ENCODE measurements at regions not wholly inside any gene's neighbourhood (a gene's known extent, or its start where the extent isn't known, plus 50 kb on each side); places are given as distances from the start of the nearest gene placed in this dataset.

GRCh38 chr16:86186313-86186712, 287.4 kb downstream of the IRF8 start:
- no peak for DNase-seq

GRCh38 chr16:86189934-86190333, 291.0 kb downstream of the IRF8 start:
- no peak for DNase-seq

GRCh38 chr16:86191663-86192062, 292.7 kb downstream of the IRF8 start:
- DNase-seq = no peak

DNA sequence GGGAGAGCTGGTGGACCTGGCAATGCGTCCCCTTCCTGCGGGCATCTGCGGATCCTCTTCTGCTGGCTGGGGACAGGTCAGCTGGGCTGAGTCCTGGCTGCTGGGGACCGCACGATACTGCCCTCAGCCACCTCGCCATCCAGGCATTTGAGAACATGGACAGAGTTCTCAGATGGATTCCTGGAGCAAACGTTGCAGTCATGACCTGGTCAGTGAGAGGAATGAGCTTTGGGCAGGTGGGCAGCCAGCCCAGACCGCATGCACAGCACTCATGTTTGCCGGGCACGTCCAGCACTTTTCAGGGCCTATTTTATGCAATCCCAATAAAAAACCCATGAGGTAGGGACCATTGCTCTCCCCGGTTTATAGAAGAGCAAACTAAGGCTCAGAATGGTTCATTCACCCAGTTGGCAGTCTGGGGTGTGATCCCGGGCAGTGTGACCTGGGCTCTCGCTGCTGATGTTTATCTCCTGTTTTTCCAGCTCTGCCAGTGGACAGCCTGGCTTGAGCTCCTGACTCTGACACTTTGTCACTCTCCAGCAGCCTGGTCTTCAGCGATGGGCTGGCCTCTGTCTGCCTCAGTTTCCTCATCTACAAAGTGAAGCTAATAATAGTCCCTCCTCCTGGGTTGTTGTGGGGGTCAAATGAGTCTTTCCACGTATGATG, 294.7 kb downstream of the IRF8 start:
- DNase-seq = no peak

DNA sequence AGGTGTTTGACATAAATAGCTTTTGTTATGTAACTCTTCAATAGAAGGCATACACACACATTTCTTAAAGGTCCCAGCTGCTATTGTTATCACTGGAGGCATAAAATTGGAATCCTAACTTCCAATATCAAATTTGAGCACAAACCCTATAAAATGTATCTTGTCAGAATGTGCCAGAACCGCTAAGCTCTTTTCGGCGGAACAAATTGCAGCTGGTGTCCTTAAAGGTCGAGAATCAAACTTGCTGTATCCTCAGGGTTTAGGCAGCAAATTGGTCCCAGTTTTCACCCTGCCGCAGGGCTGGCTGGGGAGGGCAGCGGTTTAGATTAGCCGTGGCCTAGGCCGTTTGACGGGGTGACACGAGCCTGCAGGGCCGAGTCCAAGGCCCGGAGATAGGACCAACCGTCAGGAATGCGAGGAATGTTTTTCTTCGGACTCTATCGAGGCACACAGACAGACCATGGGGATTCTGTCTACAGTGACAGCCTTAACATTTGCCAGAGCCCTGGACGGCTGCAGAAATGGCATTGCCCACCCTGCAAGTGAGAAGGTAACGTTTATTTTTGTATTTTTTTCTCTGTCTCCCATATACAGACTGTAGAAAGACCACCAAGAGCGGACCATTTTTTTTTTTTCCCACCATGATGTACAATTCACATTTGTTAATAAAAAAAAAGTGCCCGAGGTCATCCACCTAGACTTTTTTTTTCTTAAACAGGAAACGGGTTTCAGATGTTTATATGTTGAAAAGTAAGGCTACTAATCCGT, 297.1 kb downstream of the IRF8 start:
- DNase-seq = no peak

DNA sequence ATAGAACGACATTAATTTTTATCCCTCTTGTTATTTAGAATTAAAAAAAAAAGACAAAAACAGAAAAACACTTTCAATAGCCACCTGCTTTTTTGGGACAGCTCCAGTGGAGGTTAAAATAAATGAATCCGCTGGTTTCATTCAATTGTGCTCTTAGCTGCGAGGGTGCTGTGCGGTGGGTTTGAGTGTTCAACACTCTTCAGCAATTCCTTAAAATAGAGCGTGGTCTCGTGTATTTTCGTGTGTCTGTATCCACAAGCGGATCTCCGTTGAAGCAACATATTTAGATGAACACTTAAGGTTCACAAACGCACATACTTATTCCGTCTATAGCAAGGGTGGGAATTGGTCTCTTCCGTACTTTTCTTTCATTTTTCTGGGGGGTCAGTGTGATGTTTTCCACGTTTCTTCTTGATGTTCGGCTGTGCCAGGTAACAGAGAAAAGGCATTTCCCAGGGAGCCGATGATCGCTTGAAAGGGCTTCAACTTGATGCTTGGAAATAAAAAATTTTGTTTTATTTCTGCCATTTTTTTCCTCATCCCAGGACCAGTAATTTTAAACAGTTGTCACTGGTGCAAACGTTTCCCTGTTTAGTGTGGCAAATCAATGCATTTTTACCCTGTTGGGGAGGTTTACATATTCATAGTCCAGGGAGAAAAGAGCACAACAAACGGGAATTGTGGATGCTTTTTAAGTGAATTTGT, 297.9 kb downstream of the IRF8 start:
- no peak for DNase-seq

DNA sequence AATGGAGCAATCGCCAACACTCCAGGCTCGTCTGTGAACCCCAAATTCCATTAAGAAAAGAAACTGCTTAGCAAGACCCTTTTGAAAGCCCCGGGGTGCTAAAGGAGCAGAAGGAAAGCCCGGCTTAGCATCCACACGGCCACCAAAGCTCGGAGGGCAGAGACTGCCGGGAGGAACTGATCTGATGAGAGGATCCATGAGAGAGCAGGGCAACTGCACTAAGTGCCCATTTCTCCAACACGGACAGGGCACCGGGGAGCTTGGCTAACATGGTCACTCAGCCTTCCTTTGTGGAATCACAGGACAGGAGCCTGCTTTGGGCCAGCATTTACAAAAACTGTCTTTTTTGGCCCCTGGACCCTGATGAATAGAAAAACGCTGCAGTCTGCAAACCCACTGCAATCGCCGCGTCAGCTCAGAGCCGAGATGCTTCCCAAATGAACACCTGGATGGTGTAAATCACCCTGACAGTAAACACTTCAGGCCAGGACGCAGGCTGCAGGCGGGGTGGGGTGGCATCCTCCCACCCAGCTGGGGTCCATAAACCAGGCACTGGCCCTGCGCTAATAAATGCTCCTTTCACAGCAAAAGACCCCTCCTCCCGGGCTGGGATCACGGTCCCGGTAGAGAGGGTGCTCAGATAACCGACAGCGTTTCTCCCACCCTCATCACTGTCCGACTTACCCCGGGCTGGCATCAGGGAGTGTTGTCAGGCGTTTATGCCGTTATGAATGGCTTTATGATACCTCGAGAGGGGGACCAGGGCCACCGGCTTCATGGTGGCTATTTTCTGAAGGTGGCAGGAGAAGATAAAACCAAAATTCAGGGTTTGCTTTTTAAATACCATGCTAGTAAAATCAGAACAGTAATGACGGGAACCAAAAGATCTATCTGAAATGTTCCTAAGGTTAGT, 299.5 kb downstream of the IRF8 start:
- DNase-seq = no peak

DNA sequence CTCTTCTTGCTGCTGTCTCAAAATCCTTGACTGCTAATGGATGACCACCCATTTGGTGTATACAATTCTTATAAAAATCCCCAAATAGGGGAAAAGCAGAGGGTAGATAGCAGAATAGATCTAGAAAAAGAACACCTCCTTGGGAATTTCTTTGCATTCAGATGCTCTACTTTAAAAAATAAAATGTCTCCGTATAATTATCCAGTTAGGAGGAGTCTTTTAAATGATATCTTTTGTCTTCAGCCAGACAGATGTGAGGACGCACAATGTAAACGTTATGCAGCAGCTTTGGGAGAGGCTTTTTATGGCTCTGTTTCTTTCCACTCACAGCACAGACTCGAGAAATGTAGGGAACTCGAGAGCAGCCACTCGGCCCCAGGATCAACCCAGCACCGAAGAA, 300.2 kb downstream of the IRF8 start:
- DNase-seq = no peak

- DNase-seq = no peak
Measured at GRCh38 chr16:86199871-86200695, 301.1 kb downstream of the IRF8 start.

- no peak for DNase-seq
Measured at GRCh38 chr16:86200722-86201121, 301.8 kb downstream of the IRF8 start.

GRCh38 chr16:86201746-86202145, 302.8 kb downstream of the IRF8 start:
- no peak for DNase-seq

DNA sequence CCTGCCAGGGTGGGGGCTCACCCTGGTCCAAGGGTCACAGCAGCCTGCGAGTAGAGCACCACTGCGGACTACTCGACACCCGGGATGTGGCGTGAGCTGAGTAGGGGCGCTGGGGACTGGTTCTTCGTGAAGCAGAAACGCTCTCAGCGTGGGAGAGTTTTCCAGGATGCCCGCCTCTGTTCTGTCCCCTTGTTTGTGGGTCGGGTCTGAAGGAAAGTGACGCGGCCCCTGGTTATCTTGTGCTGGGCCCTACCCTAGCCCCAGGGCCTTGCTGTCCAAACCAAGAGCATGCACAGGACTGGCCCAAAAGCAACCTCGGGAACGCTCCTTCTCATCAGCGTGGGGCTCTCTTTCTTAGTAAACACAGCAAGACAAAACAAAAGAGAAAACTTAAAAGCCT, 303.3 kb downstream of the IRF8 start:
- no peak for DNase-seq

DNA sequence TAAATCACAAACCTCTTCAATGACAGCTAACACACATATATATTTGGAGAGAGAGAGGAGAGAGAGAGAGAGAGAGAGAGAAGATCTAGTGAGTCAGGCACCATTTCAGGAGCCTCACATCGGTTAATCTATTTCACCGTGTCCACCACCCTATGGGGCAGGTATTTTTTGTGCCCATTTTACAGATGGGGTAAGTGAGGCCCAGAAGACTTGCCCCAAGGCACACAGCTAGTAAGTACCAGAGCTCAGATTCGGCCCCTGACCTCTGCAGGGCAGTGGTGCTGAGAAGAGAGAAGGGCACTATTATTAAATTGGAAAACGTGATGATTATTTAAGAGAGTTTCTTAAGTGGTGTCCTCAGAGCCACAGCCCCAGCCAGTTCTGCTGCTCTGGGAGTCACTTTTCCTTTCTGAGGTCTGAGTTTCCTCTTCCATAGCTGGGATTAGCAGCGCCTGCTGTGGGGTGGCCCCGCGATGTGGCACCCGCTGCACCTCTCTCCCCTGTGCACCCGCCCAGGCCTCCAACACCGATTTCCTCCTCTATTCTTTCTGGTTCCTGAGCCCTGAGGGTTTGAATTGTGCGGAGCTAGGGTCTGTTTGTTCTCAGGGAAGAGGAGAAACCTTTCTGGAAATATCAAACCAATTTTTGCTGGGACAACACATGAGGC, 303.9 kb downstream of the IRF8 start:
- no peak for DNase-seq

DNA sequence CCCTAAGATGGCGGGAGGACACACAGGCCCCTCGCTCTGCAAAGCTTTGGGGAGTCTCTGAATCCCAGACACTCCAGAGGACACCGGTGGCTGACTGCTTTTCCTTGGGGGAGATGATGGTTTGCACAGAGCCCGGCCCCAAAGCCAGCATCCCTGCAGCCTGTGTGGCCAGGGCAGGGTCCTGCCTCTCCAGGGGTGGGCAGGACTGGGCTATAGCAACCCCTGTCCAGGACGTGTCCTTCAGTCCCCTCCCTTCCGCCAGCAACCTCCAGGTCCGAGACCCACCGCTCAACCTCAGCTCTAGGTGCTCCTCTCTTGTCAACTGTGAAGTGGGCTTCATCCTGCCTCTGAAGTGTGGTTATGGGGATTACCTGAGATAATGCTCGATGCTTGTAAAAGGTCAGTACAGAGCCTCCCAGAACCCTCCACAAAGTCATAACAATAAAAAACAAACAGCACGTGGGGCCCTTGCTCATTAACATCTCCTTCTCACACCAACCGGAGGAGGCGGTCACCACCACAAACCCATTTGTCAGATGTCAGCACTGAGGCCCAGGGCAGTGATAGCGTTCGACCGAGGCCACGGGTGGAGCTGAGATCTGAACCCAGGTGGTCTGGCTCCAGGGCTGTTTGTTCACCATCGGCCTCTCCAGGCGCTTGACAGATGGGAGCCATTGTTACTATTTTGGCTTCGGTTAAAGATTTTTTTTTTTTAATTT, 304.8 kb downstream of the IRF8 start:
- no peak for DNase-seq

DNA sequence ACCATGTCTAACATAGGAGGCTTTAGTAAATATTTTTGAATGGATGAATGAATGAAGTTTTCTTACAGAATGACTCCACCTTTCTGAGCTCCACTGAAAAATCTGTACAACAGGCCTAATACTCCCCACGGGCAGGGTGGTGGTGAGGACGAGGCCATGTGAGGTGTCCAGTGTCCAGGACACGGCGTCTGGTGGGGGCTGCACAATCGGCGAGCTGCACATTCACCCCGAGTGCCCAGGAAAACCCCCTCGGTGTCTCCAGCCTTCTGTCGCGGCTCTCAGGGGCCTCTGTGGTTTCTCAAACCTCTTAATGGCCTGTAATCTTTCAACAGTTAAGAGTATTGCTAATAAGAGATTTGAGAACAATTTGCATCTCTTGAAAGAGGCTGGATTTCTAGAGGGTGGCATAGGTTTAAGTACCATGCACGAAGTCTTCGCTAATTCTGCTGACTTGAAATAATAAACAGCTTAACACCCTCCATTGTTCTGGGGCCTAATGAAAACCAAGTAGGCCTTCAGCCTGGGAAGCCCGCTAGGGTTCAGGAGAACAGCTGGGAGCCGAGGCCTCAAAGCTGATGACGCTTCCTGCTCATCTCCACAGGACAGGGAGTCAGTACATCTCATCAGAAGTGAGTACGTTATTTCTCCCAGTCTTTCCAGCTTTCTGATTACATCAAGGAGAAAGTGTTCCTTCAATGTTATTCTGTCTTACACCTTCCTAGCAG, 304.6 kb upstream of the FOXF1 start:
- no peak for DNase-seq

GRCh38 chr16:86207350-86207749, 303.0 kb upstream of the FOXF1 start:
- DNase-seq = no peak

- DNase-seq = no peak
Measured at GRCh38 chr16:86209202-86209601, 301.1 kb upstream of the FOXF1 start.

DNA sequence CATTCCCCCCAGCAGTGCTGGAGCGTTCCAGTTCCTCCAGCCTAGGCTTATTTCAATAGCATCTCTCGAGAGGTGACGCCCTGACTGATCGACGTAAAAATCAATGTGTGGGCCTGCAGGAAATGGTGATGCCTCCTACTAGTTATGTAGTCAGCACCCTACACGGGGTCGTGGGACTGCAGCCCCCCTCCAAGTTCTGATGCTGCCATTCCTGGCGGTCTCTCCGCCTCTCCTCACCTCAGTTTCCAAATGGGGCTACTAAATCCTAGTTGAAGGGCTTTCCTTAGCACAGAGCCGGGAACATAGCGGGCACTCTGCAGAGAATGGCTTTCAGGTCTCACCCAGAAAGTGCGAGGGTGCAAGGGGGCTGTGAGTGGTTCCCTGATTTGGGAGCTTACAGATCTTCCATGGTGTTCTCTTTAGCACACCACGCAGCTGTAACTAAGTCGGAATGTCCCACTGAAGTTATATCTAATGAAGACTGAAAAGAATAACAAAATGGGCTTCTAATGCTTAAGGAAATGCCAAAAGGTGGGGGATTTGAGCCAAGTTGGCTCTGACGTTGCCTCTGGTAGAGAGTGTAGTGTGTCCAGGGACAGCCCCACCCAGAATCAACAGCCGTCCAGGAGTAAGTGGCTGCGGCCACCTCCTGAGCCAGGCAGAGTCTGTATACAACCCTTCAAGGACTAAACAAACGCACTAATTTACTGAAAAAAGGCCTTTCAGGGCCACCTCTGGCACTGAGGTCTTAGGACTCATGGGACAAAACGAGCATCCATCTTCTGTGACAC, 299.7 kb upstream of the FOXF1 start:
- DNase-seq = no peak

Data from hypothalamus (tissue), 51 donors.